Endothelial cell of umbilical vein (primary cell): ENCODE measurements at regions not wholly inside any gene's neighbourhood (a gene's known extent, or its start where the extent isn't known, plus 50 kb on each side); places are given as distances from the start of the nearest gene placed in this dataset.

Source experiments
- BruUV-seq: library from RNA; stranded (reverse); fragments of 400-500 nt; replicated peaks from 2 replicates; lab custom pipeline; 2021; lab: Mats Ljungman, UMichigan
- CTCF ChIA-PET: fragments of 300-600, 350-600 bp; sonication (Branson Sonifier 250); formaldehyde crosslinking; loops from one replicate; lab custom pipeline; 2021; ENCODE audit warnings: antibody characterized with exemption, inconsistent platforms; lab: Charles Lee
- POLR2A ChIA-PET: fragments of 300-600, 350-600 bp; sonication (Branson Sonifier 250); formaldehyde crosslinking; loops from one replicate; lab custom pipeline; 2021; ENCODE audit warnings: antibody characterized with exemption, inconsistent platforms; lab: Charles Lee
- DNase-seq: peaks from one replicate; pipeline ENCODE4 v3.0.0-alpha.2; 2011; ENCODE audit warnings: low read depth, low spot score
- FAIRE-seq: peaks from 2 replicates; lab custom pipeline; 2011; peaks lifted over from hg19 to GRCh38; lab: Jason Lieb, UNC
- H2AFZ ChIP-seq: 2 replicates; pipeline ENCODE4 v1.6.0; 2012; ENCODE audit warnings: low read depth, low read length, control low read depth, inconsistent platforms
- H3K27ac ChIP-seq: 2 replicates; pipeline ENCODE4 v1.5.1; 2011; ENCODE audit warnings: low read depth, mild to moderate bottlenecking, control low read depth, low read length, moderate library complexity; ENCODE audit not compliant: insufficient read depth
- H3K27me3 ChIP-seq, 2 experiments: 2 replicates each; pipeline versions ENCODE4 v1.6.0 to v1.6.1; 2011; ENCODE audit warnings: low read length in 2 of 2, mixed read lengths in 1 of 2; ENCODE audit not compliant: control insufficient read depth in 2 of 2, insufficient read depth in 2 of 2
- H3K36me3 ChIP-seq, 2 experiments: 2 replicates in 1 of 2; 3 replicates in 1 of 2; pipeline ENCODE4 v1.5.1; 2011; ENCODE audit warnings: low read length in 2 of 2, mild to moderate bottlenecking in 1 of 2, moderate library complexity in 1 of 2; ENCODE audit not compliant: control insufficient read depth in 2 of 2, insufficient read depth in 2 of 2; ENCODE audit errors: extremely low read depth in 1 of 2
- H3K4me1 ChIP-seq: 3 replicates; pipeline ENCODE4 v1.5.1; 2011; ENCODE audit warnings: mild to moderate bottlenecking, low read length; ENCODE audit not compliant: control insufficient read depth, insufficient read depth; ENCODE audit errors: extremely low read depth
- H3K4me2 ChIP-seq: 2 replicates; pipeline ENCODE4 v1.6.1; 2011; ENCODE audit warnings: low read length, control low read depth, mixed read lengths; ENCODE audit not compliant: insufficient read depth
- H3K4me3 ChIP-seq, 3 experiments: fragments of 200-600 bp in 1 of 3; sonication (generic), shearing (Covaris generic) in 1 of 3; replicated peaks in 1 of 3; 2 replicates each; pipeline ENCODE4 v1.5.1; 2011 to 2016; ENCODE audit warnings: control low read depth in 3 of 3, low read length in 3 of 3, mild to moderate bottlenecking in 2 of 3, inconsistent platforms in 1 of 3, low read depth in 1 of 3, moderate library complexity in 1 of 3; ENCODE audit not compliant: insufficient read depth in 1 of 3
- H3K79me2 ChIP-seq: 2 replicates; pipeline ENCODE4 v1.6.0; 2012; ENCODE audit warnings: low read length, inconsistent platforms; ENCODE audit not compliant: control insufficient read depth, insufficient read depth
- H3K9ac ChIP-seq: replicated peaks from 2 replicates; pipeline ENCODE3; 2011; ENCODE audit warnings: low read length, control low read depth; ENCODE audit not compliant: insufficient read depth; ENCODE audit errors: extremely low read depth
- H3K9me1 ChIP-seq: replicated peaks from 3 replicates; pipeline ENCODE4 v1.6.0; 2011; ENCODE audit warnings: mild to moderate bottlenecking, low read length; ENCODE audit not compliant: control insufficient read depth, insufficient read depth; ENCODE audit errors: extremely low read depth
- H3K9me3 ChIP-seq: replicated peaks from 2 replicates; pipeline ENCODE4 v1.5.1; 2012; ENCODE audit warnings: low read length, inconsistent platforms; ENCODE audit not compliant: control insufficient read depth, insufficient read depth
- H4K20me1 ChIP-seq: replicated peaks from 2 replicates; pipeline ENCODE3; 2011; ENCODE audit warnings: mild to moderate bottlenecking, low read length; ENCODE audit not compliant: control insufficient read depth, insufficient read depth; ENCODE audit errors: extremely low read depth
- MYC ChIP-seq: IDR thresholded peaks from one replicate; pipeline ENCODE4 v1.6.1; 2011; ENCODE audit warnings: mild to moderate bottlenecking, low read depth, low read length
- dilution Hi-C: fragments of 300-500 bp; cut with MboI; formaldehyde crosslinking; loops from one replicate; pipeline ENCODE4 v1.15.0; 2019; ENCODE audit warnings: low sequenced_read_pairs; ENCODE audit not compliant: extremely low pct_ligation_motif_present
- intact Hi-C: fragments of 100-400 bp; cut with micrococcal nuclease; formaldehyde crosslinking; loops from one replicate; pipeline ENCODE4 v1.10.0; 2022
- TF ChIP-seq, protein P1 (sequence below): IDR thresholded peaks from 2 replicates; pipeline ENCODE4 v1.6.1; 2011; ENCODE audit not compliant: insufficient read depth, insufficient read length

DNA sequence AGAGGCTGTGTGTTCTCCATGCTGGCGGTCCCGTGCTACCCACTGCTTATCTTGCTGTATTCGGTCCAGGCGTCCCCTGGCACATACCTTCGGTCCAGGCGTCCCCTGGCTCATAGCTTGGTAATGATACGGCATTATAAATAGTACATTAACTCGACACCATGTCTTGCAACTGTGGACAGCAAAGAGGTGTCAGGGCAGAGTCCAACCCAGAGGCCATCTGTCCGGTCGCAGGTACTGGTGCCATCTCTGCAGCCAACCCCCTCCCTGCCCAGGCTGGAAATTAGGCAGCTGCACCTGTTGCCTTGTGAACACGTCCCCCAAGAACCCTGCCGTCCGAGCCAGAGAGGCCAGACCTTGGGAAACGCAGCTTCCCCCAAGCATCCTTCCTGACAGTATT is 634.3 kb downstream of the BRD1 start:
- H3K27me3 ChIP-seq = no peaks in the 10 kb centered on the region
- ChIA-PET CTCF (no interaction called here), POLR2A (no interaction called here)
- no peak overlapping the region for H3K4me3 ChIP-seq
- no TSS peak for BruUV-seq
- H3K79me2 ChIP-seq = no peaks in the 10 kb centered on the region
- intact Hi-C loops (no loop called here), dilution Hi-C loops (no loop called here)
- peaks cover 13% of the 10 kb centered on the region for H3K9me3 ChIP-seq
- H4K20me1 ChIP-seq = no peaks in the 10 kb centered on the region
- H3K9ac ChIP-seq = no peak overlapping the region
- H3K4me1 ChIP-seq = no peaks in the 10 kb centered on the region
- no peaks in the 10 kb centered on the region for H3K36me3 ChIP-seq
- DNase-seq (no peak), FAIRE-seq (no peak)
- no peak overlapping the region for H3K4me2 ChIP-seq
- no peak overlapping the region for H3K27ac ChIP-seq
- no peak overlapping the region for H2AFZ ChIP-seq
- TF ChIP-seq, protein P1, sequence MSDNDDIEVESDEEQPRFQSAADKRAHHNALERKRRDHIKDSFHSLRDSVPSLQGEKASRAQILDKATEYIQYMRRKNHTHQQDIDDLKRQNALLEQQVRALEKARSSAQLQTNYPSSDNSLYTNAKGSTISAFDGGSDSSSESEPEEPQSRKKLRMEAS = no peak
- no peak for TF ChIP-seq MYC
- H3K9me1 ChIP-seq = no peaks in the 10 kb centered on the region

DNA sequence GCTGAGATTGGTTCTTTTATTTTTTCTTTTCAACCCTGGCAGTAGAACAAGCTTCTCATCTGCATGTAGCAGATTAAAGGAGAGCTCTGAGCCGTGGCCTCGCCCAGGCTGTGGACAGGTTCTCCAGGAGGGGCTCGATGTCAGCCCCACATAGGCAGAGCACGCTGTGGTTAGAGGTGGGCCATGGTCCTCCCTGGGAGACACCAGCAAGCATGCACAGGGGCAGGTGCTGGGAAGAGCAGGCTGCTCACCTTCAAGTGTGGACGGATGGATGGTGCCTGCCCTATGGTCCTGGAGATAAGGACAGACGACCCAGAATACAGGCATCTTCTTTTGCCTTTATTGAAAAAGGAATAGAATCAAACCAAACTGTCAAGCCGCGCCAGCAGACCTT is 634.8 kb downstream of the BRD1 start:
- no peak for FAIRE-seq
- Histone ChIP-seq H3K27ac (no peak overlapping the region), H3K4me2 (no peak overlapping the region), H3K9me3 (peaks cover 13% of the 10 kb centered on the region), H3K27me3 (no peaks in the 10 kb centered on the region), H3K79me2 (no peaks in the 10 kb centered on the region), H3K9me1 (no peaks in the 10 kb centered on the region), H3K4me3 (no peak overlapping the region), H3K36me3 (no peaks in the 10 kb centered on the region), H3K4me1 (no peaks in the 10 kb centered on the region), H3K9ac (no peak overlapping the region), H4K20me1 (no peaks in the 10 kb centered on the region), H2AFZ (no peak overlapping the region)
- dilution Hi-C loops (no loop called here), intact Hi-C loops (no loop called here)
- ChIA-PET CTCF (no interaction called here), POLR2A (no interaction called here)
- no peak for TF ChIP-seq MYC
- DNase-seq = no peak
- BruUV-seq = no TSS peak
